ENCODE measurements at regions not wholly inside any gene's neighbourhood (a gene's known extent, or its start where the extent isn't known, plus 50 kb on each side); places are given as distances from the start of the nearest gene placed in this dataset.

- TF ChIP-seq POLR2A (IDR thresholded peaks at IDR 0.05) (no peak), CTCF (IDR thresholded peaks at IDR 0.05) (no peak)
Observed at GRCh38 chr12:78795934-78796445, 68.6 kb upstream of the SYT1 start.
